HG02763 (cell line): ENCODE measurements at regions not wholly inside any gene's neighbourhood (a gene's known extent, or its start where the extent isn't known, plus 50 kb on each side); places are given as distances from the start of the nearest gene placed in this dataset.

Source experiments
- ATAC-seq: cut with Tn5 transposase; IDR thresholded peaks from one replicate; pipeline ENCODE4 v1.9.1; 2021; ENCODE audit warnings: mild to moderate bottlenecking, moderate library complexity; ENCODE audit not compliant: unreplicated experiment

- ATAC-seq, result no peak
Observed at GRCh38 chr15:93231994-93232393, 143.0 kb upstream of the RGMA start.

- no peak for ATAC-seq
Observed at GRCh38 chr15:93231261-93231925, 142.4 kb upstream of the RGMA start.

GRCh38 chr15:93228546-93228945 lies 139.5 kb upstream of the RGMA start:
- no peak for ATAC-seq

GRCh38 chr15:93223803-93224202 lies 134.8 kb upstream of the RGMA start:
- ATAC-seq, result no peak

- ATAC-seq, result no peak
Observed at GRCh38 chr15:93221759-93222158, 132.7 kb upstream of the RGMA start.

GRCh38 chr15:93219859-93220420 lies 130.9 kb upstream of the RGMA start:
- no peak for ATAC-seq

GRCh38 chr15:93217343-93217742 lies 128.3 kb upstream of the RGMA start:
- no peak for ATAC-seq

- ATAC-seq, result no peak
Observed at GRCh38 chr15:93214106-93214505, 125.1 kb upstream of the RGMA start.

GRCh38 chr15:93213281-93213680 lies 124.3 kb upstream of the RGMA start:
- no peak for ATAC-seq

- no peak for ATAC-seq
Observed at GRCh38 chr15:93212578-93212977, 123.6 kb upstream of the RGMA start.

- no peak for ATAC-seq
Observed at GRCh38 chr15:93210995-93211394, 122.0 kb upstream of the RGMA start.

- no peak for ATAC-seq
Observed at GRCh38 chr15:93209690-93210445, 120.9 kb upstream of the RGMA start.

GRCh38 chr15:93206893-93207292 lies 117.9 kb upstream of the RGMA start:
- ATAC-seq, result no peak

GRCh38 chr15:93205413-93205812 lies 116.4 kb upstream of the RGMA start:
- ATAC-seq, result no peak

GRCh38 chr15:93203036-93203435 lies 114.0 kb upstream of the RGMA start:
- no peak for ATAC-seq

GRCh38 chr15:93202405-93202804 lies 113.4 kb upstream of the RGMA start:
- ATAC-seq, result no peak

GRCh38 chr15:93201940-93202339 lies 112.9 kb upstream of the RGMA start:
- ATAC-seq, result no peak

- no peak for ATAC-seq
Observed at GRCh38 chr15:93200837-93201226, 111.8 kb upstream of the RGMA start.

GRCh38 chr15:93200081-93200836 lies 111.2 kb upstream of the RGMA start:
- no peak for ATAC-seq

GRCh38 chr15:93196135-93196670 lies 107.2 kb upstream of the RGMA start:
- ATAC-seq, result no peak

- no peak for ATAC-seq
Observed at GRCh38 chr15:93195109-93195508, 106.1 kb upstream of the RGMA start.
